Activated T-cell treated with anti-CD3 and anti-CD28 coated beads, Interleukin-2, amount 50 U/mL, for 24 hours (primary cell): ENCODE measurements at regions not wholly inside any gene's neighbourhood (a gene's known extent, or its start where the extent isn't known, plus 50 kb on each side); places are given as distances from the start of the nearest gene placed in this dataset.

ENCODE experiments used
- DNase-seq: peaks from one replicate; pipeline ENCODE4 v3.0.0-alpha.2; 2020
- H3K27ac Mint-ChIP-seq: 2 replicates; pipeline ENCODE4 v1.8.0; 2020; ENCODE audit warnings: mild to moderate bottlenecking, mixed read lengths
- H3K27me3 Mint-ChIP-seq: 2 replicates; pipeline ENCODE4 v1.8.0; 2020; ENCODE audit warnings: mixed read lengths
- H3K36me3 Mint-ChIP-seq: 2 replicates; pipeline ENCODE4 v1.8.0; 2020; ENCODE audit warnings: low read depth, mixed read lengths
- H3K4me1 Mint-ChIP-seq: 2 replicates; pipeline ENCODE4 v1.8.0; 2020; ENCODE audit warnings: low read depth, mixed read lengths
- H3K4me3 Mint-ChIP-seq: 2 replicates; pipeline ENCODE4 v1.8.0; 2020; ENCODE audit warnings: mild to moderate bottlenecking, moderate library complexity, mixed read lengths
- H3K9me3 Mint-ChIP-seq: 2 replicates; pipeline ENCODE4 v1.8.0; 2020; ENCODE audit warnings: mixed read lengths

DNA sequence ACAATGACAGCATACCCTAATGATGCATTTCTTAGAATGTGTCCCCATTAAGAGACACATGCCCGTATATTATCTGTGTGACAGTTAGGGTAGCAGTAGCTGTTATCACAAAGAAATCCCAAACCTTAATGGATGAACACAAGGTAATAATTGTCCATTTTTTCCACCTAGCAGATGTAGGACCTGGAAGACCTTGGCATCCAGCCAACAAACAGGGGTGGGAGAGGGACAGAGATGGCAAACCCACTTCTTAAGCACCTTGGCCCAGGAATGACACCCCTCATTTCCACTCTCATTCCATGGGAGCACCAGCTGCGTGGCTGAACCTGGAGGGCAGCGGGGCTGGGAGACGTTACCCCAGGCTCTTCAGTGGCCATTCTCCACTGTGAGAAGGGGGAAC lies 679.0 kb downstream of the AACS start:
- H3K9me3 Mint-ChIP-seq: peaks cover 7% of the 10 kb centered on the region

DNA sequence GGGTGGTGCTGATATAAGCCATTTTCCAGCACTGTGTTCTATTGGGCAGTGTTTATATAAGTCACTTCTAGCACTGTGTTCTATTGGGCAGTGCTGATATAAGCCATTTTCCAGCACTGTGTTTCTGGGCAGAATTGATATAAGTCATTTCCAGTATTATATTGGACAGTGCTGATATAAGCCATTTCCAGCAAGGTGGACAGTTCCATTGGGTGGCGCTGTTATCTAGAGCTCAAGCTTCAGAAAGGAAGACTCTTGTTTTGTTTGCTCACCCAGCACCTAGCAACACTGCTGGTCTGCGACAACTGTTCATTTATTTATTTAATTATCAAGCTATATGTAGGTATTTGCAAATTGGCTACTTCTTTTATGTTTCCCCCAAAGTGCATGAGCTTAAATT lies 690.3 kb downstream of the AACS start:
- no peak for DNase-seq
- Mint-ChIP-seq H3K27me3 (no peaks in the 10 kb centered on the region), H3K36me3 (no peaks in the 10 kb centered on the region), H3K27ac (no peak overlapping the region), H3K4me1 (no peaks in the 10 kb centered on the region), H3K9me3 (peaks cover 5% of the 10 kb centered on the region), H3K4me3 (no peak overlapping the region)

More for the DNA sequence above, 679.0 kb downstream of the AACS start:
- Mint-ChIP-seq H3K4me1 (no peaks in the 10 kb centered on the region), H3K27ac (no peak overlapping the region), H3K36me3 (no peaks in the 10 kb centered on the region), H3K27me3 (no peaks in the 10 kb centered on the region), H3K4me3 (no peak overlapping the region)
- no peak for DNase-seq

DNA sequence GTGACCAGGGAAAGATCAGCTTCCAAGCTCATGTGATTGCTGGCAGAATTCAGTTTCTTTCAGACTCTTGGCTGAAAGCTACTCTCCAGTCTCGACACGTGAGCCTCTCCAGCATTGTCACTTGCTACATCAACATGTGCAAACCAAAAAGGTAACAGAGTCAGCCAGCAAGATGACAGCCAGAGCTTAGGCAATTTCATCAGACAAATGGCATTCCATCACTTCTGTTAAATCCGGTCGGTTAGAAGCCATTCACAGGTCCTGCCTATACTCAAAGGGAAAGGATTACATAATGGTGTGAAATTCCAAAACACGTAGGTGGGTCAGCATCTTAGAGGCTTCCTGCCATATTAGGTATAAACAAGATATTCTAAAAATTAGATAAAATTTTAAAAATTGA lies 700.9 kb downstream of the AACS start:
- Mint-ChIP-seq H3K4me3 (no peak overlapping the region), H3K36me3 (no peaks in the 10 kb centered on the region), H3K4me1 (no peaks in the 10 kb centered on the region), H3K27ac (no peak overlapping the region), H3K9me3 (peaks cover 2% of the 10 kb centered on the region), H3K27me3 (no peaks in the 10 kb centered on the region)
- no peak for DNase-seq

DNA sequence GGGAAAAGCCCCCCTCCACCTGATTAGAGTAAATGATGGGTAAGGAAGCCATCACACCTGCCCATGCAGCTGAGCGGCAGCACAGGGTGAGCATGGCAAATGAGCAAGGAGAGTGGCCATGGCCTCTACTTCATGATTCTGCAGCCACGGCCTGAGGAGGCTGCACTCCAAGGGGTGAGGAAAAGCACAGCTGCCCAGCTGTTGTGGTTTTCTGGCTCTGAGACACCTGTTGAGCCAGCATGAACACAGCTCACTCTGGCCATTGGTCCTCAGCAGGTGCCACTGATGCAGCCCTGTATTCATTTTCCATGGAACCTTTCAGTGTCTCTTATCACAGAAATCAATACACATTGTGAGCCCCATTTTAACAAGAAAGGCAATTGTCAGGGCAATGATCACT lies 707.2 kb downstream of the AACS start:
- H3K4me3 Mint-ChIP-seq: no peak overlapping the region
- no peak for DNase-seq
- H3K27ac Mint-ChIP-seq: no peak overlapping the region
- no peaks in the 10 kb centered on the region for H3K4me1 Mint-ChIP-seq
- peaks cover 3% of the 10 kb centered on the region for H3K27me3 Mint-ChIP-seq
- no peaks in the 10 kb centered on the region for H3K36me3 Mint-ChIP-seq
- no peaks in the 10 kb centered on the region for H3K9me3 Mint-ChIP-seq

DNA sequence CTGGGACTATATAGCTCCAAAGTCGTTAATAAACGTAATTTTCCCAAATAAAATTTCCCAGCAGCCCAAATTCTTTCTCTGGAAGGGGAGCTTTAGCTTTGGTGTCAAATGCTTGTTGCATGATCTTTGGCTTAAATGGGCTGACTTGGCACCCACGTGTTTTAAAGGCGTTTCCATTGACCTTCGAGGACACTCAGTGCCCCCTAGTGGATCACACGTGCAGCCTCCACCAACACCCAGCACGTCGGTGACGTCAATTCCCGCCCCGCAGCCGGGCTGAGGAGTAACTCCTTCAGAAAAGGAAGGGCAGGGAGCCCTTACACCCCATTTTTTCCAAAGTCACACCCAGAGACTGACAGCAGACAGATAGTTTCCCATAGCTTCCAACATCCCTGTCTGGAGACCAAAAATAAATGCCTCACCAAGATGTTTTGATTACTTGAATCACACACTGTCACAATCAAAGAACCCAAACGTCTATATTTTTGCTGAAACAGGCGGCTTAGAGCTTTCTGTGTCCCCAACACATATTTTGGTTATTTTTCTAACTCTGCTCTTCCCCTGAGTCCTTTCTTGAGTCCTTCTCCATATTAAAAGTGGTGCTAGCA lies 707.9 kb downstream of the AACS start:
- H3K4me1 Mint-ChIP-seq: no peaks in the 10 kb centered on the region
- no peak overlapping the region for H3K27ac Mint-ChIP-seq
- H3K36me3 Mint-ChIP-seq: no peaks in the 10 kb centered on the region
- H3K27me3 Mint-ChIP-seq: peaks cover 3% of the 10 kb centered on the region
- H3K9me3 Mint-ChIP-seq: peaks cover 2% of the 10 kb centered on the region
- H3K4me3 Mint-ChIP-seq: no peak overlapping the region
- no peak for DNase-seq

DNA sequence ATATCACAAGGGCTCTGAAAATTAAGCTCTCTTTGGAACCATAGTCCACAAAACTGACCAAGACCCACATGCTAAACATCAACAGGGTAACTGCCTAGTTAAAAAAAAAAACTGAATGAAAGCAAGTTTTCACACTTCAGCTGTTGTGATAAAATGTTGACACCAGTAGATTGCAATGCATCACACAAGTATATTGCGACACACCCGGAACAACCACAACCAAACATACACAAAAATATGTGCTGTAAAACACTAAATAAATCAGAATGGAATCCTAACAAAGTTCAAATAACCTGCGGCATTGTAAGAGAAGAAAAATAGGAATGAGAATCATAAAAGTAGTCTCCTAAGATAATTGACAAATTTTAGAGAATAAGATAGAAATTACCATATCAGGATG lies 710.3 kb downstream of the AACS start:
- Mint-ChIP-seq H3K36me3 (no peaks in the 10 kb centered on the region), H3K27me3 (peaks cover 3% of the 10 kb centered on the region), H3K9me3 (peaks cover 2% of the 10 kb centered on the region), H3K27ac (no peak overlapping the region), H3K4me1 (no peaks in the 10 kb centered on the region), H3K4me3 (no peak overlapping the region)
- no peak for DNase-seq

DNA sequence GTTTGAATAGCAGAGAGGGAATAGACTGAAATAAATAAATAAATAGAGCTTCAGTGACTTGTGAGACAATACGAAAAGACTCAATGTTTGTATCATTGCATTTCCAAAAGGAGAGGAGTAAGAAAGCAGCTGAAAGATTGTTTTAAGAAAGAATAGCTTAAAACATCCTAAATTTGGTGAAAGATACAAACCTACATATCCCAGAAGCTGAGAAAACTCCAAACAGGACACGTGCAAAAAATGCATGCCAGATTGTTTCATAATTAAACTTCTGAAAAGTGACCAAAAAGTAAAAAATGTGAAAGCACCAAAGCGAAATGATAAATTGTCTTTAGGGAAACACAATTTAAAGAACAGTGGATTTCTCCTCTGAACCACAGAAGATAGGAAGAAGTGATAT lies 711.0 kb downstream of the AACS start:
- no peak overlapping the region for H3K4me3 Mint-ChIP-seq

DNA sequence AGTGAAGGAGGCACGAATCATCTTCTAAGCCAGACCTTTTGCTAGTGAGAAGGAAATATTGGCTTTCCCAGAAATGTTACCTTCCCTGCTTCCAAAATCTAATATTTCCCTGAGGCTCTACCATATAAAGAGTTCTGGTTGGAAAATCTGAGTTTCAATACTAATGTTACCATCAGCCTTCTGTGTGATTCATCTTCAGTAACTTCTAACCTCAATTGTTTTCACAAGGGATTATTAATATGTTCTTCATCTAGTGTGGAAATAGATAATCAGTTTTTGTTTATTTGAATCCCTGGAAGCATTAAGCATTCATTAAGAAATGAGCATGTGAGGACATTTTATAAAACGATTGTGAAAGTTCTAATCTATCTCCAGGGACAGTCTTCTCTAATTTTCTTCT lies 720.9 kb downstream of the AACS start:
- no peak overlapping the region for H3K4me3 Mint-ChIP-seq
- DNase-seq: no peak
- H3K9me3 Mint-ChIP-seq: peaks cover 13% of the 10 kb centered on the region
- no peaks in the 10 kb centered on the region for H3K27me3 Mint-ChIP-seq
- no peak overlapping the region for H3K27ac Mint-ChIP-seq
- no peaks in the 10 kb centered on the region for H3K36me3 Mint-ChIP-seq
- H3K4me1 Mint-ChIP-seq: no peaks in the 10 kb centered on the region

More for the DNA sequence above, 711.0 kb downstream of the AACS start:
- DNase-seq: no peak
- peaks cover 3% of the 10 kb centered on the region for H3K27me3 Mint-ChIP-seq
- peaks cover 2% of the 10 kb centered on the region for H3K9me3 Mint-ChIP-seq
- H3K36me3 Mint-ChIP-seq: no peaks in the 10 kb centered on the region
- H3K4me1 Mint-ChIP-seq: no peaks in the 10 kb centered on the region
- no peak overlapping the region for H3K27ac Mint-ChIP-seq

DNA sequence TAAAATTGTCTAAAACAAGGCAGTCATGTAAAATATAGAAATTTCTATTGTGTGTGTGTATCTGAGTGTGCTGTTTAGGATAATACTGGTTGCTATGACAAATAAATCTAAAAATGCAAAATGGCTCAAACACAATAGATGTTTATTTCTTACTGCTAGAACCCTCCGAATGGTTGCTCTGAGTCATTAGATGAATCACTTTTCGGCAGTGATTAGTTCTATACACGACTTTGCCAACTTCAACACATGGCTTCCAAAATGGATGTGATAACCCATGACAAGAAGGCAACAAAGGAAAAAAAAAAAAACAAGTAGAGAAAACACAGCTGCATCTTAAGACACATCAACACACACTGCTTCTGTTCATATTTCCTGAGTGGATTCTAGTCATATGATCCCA lies 729.2 kb downstream of the AACS start:
- Mint-ChIP-seq H3K36me3 (no peaks in the 10 kb centered on the region), H3K4me1 (no peaks in the 10 kb centered on the region), H3K4me3 (no peak overlapping the region), H3K9me3 (peaks cover 14% of the 10 kb centered on the region), H3K27ac (no peak overlapping the region), H3K27me3 (no peaks in the 10 kb centered on the region)
- DNase-seq: no peak

DNA sequence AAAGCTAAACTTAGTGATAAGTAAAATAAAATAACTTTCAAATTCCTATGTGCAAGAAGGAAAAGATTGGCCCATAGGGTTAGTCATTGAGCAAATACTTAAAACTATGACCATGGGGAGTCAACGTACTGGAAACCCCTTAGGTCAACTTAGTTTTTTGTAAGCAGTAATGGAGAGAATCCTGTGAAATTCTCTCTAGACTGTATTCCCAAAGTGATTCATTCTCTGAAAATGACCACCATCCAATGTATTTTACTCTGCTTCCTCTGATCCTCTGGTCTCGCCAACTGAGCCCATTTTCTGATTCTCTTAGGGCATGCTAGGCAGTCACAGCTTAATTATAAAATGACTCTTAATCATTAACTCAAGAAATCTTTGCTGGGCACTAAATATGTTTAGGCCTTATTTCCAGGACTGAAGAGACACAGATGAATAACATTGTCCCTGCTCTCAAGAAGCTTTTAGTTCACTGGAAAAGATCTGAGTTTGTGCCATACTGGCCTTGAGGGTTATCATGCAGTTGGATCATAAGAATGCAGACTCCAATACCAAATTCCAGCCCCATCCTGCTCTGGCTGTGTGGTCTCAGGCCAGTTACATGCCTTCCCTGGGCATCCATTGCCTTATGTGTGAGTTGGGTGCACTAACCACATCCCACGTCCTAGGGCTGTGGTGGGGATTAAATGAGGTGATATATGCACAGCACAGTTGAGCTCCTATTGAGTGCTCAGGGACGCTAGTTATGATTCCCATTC lies 732.4 kb downstream of the AACS start:
- no peak for DNase-seq
- no peak overlapping the region for H3K4me3 Mint-ChIP-seq
- peaks cover 11% of the 10 kb centered on the region for H3K9me3 Mint-ChIP-seq
- H3K27me3 Mint-ChIP-seq: no peaks in the 10 kb centered on the region
- H3K36me3 Mint-ChIP-seq: no peaks in the 10 kb centered on the region
- no peak overlapping the region for H3K27ac Mint-ChIP-seq
- no peaks in the 10 kb centered on the region for H3K4me1 Mint-ChIP-seq

DNA sequence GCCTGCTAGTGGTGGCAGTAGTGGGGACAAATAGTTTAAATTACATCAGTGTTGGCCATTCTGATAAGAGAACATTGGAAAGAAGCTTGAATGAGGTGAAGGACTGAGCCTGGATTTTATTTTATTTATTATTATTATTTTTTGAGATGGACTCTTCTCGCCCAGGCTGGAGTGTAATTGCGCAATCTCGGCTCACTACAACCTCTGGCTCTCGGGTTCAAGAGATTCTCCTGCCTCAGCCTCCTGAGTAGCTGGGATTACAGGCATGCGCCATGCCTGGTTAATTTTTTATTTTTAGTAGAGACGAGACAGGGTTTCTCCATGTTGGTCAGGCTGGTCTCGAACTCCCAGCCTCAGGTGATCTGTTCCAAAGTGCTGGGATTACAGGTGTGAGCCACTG lies 739.4 kb downstream of the AACS start:
- peaks cover 8% of the 10 kb centered on the region for H3K9me3 Mint-ChIP-seq
- H3K36me3 Mint-ChIP-seq: no peaks in the 10 kb centered on the region
- no peak for DNase-seq
- H3K27ac Mint-ChIP-seq: no peak overlapping the region
- H3K4me3 Mint-ChIP-seq: no peak overlapping the region
- no peaks in the 10 kb centered on the region for H3K4me1 Mint-ChIP-seq
- no peaks in the 10 kb centered on the region for H3K27me3 Mint-ChIP-seq

DNA sequence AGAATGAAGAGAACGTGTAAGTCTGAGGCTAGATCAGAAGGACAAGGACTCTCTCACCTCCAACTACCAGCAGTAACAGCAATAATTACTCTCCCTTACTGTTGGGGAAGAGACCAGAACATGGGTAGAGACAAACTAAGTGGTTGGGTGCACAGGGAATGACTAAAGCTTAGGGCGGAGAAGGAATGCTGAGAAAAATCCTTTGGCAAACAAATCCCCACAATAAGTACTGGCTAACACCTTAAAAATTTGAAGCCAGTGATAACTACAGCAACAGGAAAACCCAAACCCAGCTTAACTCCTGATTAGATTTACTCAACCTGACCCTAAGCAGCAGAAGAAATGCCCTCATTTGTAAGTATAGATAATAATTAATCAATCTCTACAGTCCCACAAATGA lies 759.0 kb downstream of the AACS start:
- Mint-ChIP-seq H3K27me3 (no peaks in the 10 kb centered on the region), H3K4me1 (no peaks in the 10 kb centered on the region), H3K4me3 (no peak overlapping the region), H3K9me3 (peaks cover 9% of the 10 kb centered on the region), H3K27ac (no peak overlapping the region), H3K36me3 (no peaks in the 10 kb centered on the region)
- DNase-seq: no peak

DNA sequence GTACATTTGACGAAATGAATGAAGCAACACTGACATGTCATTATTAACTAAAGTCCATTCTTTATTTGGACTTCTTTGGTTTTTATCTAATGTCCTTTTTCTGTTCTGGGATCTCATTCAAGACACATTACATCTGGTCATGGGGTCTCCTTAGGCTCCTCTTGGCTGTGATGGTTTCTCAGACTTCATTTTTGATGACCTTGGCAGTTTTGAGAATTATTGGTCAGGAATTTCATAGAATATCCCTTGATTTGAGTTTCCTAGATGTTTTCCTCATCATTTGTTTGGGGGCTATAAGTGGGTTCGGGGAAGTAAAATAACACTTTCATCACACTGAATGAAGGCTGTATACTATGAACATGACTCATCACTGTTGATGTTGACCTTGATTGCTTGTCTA lies 770.6 kb downstream of the AACS start:
- DNase-seq: no peak
- H3K36me3 Mint-ChIP-seq: no peaks in the 10 kb centered on the region
- H3K4me1 Mint-ChIP-seq: no peaks in the 10 kb centered on the region
- no peak overlapping the region for H3K27ac Mint-ChIP-seq
- H3K27me3 Mint-ChIP-seq: no peaks in the 10 kb centered on the region
- no peak overlapping the region for H3K4me3 Mint-ChIP-seq
- peaks cover 6% of the 10 kb centered on the region for H3K9me3 Mint-ChIP-seq

DNA sequence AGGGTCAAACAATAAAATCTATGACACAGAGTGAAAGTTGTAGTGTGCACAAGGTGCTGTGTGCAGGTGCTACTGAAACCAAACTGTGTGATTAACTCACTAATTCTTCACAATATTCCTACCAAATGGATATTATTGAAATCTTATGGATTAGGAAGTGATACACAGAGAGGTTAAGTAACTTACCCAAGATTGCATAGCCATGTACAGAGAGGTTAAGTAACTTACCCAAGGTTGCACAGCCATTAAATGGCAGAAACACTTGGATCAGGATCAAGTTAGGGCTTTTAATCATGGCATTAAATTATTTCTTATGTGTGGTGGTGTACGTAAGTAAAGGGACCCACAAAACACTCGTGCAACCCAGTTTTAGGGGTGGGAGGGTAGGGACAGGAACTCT lies 771.4 kb downstream of the AACS start:
- Mint-ChIP-seq H3K27me3 (no peaks in the 10 kb centered on the region), H3K4me3 (no peak overlapping the region), H3K27ac (no peak overlapping the region)

DNA sequence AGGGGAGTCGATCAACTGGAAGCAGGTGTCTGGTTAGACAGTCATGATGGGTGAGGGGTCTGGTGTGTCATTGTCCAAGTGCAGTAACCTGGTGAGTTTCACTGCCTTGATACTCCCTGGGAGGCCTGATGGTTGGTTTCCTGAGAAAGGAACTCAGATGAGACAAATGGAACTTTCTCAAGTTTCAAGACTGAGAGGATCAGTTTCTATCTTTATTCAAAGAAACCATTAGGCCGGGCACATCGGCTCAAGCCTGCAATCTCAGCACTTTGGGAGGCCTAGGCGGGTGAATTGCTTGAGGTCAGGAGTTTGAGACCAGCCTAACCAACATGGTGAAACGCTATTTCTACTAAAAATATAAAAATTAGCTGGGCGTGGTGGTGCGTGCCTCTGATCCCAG lies 776.1 kb downstream of the AACS start:
- no peak for DNase-seq
- no peaks in the 10 kb centered on the region for H3K4me1 Mint-ChIP-seq
- H3K27ac Mint-ChIP-seq: no peak overlapping the region
- H3K9me3 Mint-ChIP-seq: no peaks in the 10 kb centered on the region
- H3K36me3 Mint-ChIP-seq: no peaks in the 10 kb centered on the region
- H3K27me3 Mint-ChIP-seq: no peaks in the 10 kb centered on the region
- no peak overlapping the region for H3K4me3 Mint-ChIP-seq

More for the DNA sequence above, 771.4 kb downstream of the AACS start:
- DNase-seq: no peak
- no peaks in the 10 kb centered on the region for H3K4me1 Mint-ChIP-seq
- no peaks in the 10 kb centered on the region for H3K36me3 Mint-ChIP-seq
- H3K9me3 Mint-ChIP-seq: peaks cover 6% of the 10 kb centered on the region
